GM19043 (cell line): ENCODE measurements at regions not wholly inside any gene's neighbourhood (a gene's known extent, or its start where the extent isn't known, plus 50 kb on each side); places are given as distances from the start of the nearest gene placed in this dataset.

Experiments used
- ATAC-seq: cut with Tn5 transposase; IDR thresholded peaks from one replicate; pipeline ENCODE4 v1.9.1; 2021; ENCODE audit warnings: low read depth; ENCODE audit not compliant: unreplicated experiment

DNA sequence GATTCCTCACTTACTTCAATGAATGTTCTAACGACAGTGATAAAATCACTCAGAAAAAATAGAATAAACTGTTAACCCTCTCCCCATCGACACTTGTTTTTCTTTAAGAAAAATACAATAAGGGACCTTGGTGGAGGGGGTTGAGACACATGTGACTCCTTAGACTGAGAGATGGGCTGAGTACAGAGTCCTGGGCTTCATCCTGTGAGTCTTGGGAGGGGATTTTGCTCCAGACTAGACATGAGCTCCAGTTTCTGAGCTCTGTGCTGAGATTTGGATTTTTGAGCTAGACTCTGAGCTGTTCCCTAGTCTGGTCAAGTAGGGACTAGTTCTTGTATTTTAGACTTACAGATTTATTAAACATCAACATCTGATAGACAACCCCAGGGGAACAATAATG lies 241.5 kb upstream of the MVB12B start:
- no peak for ATAC-seq

DNA sequence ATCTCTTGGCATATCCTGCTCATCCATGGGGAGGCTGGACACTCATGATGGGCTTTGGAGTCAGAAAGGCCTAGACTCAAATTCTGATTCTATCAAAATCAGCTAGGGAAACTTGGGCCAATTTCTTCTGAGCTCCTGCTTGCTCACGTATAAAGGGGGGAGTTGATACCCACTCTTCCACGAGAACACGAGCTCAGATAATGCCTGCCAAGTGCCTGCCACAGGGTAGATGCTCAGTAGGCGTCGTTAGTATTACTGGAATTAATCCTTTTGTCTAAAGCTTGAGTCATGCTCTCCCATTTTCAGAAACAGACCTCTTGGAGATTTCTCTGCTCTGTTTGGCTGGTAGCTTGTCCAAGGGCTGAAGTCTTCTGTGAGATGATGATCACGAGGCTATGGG lies 238.3 kb upstream of the MVB12B start:
- ATAC-seq = no peak

DNA sequence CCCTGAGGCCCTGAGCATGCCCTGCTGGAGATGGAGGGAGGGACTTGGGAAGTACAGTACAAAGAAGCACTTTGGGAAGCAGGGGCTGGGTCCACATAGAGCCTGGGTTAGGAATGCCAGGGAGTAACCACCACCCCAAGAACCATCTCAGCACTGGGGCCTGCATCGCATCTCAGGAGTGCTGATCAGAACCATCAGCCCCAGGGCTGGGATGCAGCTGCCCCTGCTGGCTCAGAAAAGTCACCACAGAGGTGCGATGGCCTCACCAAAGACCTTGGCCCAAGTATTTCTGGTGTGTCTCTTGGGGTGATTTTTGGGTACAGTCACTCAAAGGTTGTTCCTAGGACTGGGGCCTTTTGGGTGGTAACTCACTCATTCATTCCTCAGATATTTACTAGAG lies 236.8 kb upstream of the MVB12B start:
- ATAC-seq = no peak

DNA sequence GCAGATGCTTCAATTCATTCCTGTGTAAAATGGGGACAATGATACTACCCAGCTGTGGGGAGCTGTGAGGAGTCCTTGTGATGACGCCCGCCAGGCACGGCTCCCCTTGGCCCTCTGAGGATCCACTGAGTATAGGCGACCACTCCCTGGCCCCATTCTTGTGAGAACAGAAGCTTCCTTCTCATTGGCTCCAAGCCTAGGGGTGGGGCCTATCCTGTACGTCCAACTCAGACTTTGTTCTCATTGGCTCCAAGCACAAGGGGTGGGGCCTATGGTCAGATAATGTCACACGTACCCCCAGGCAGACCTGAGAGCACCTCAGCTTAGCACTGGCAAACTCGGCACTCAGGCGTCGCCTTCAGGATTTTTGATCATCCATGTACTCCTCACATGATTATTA lies 232.9 kb upstream of the MVB12B start:
- no peak for ATAC-seq

GRCh38 chr9:126095546-126096190 lies 231.0 kb upstream of the MVB12B start:
- ATAC-seq = no peak

GRCh38 chr9:126096340-126096739 lies 230.3 kb upstream of the MVB12B start:
- no peak for ATAC-seq

DNA sequence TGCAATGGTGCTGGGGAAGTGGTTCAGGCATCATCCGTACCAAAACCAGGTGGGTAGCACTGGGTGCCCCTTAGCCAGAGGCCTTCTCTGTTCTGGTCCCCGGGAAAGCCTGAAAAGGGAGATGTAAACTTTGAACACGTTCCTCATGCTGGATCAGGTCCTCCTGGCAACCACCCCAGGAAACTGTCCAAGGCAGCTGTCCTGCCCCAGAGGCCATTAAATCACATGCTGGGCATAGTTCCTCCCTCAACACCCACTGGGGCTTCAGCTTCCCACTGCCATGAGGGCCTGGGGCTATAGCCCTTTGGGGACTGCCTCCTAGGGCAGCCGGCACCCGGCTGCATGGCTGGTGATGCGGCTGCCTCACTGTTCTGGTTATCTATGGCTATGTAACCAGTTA lies 228.9 kb upstream of the MVB12B start:
- ATAC-seq = no peak

DNA sequence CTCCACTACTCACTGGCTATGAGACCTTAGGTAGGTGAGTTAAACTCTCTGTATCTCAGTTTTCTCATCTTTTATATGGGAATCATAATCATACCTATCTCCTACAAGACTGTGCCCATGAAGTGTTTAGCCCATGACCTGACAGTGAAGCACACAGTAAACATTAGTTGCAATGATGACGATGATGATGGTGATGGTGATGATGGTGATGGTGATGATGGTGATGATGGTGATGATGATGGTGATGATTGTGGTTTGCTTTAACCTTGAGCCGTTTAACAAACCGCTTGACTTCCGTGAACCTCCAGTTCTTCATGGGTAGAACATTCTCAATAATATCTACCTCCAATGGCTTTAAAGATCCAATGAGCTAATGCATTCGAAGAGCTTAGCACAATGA lies 220.2 kb upstream of the MVB12B start:
- no peak for ATAC-seq

DNA sequence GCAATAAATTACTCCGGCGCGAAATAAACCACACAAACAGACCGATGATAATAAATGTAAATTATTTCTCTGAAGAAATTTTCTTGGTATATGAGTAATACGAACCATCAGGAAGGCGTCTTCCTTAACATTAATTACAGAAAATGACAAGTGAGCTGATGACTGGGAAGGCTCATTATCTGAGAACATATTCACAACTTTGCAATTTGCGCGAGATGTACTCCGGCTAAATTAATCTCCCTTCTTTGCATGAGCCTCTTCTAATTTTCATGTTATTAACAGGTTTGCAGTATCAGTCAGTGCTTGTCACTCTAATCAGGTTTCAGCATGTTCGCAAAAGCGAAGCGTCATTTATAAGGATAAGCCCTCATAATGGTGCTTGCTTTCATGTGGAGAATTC lies 218.9 kb upstream of the MVB12B start:
- no peak for ATAC-seq

DNA sequence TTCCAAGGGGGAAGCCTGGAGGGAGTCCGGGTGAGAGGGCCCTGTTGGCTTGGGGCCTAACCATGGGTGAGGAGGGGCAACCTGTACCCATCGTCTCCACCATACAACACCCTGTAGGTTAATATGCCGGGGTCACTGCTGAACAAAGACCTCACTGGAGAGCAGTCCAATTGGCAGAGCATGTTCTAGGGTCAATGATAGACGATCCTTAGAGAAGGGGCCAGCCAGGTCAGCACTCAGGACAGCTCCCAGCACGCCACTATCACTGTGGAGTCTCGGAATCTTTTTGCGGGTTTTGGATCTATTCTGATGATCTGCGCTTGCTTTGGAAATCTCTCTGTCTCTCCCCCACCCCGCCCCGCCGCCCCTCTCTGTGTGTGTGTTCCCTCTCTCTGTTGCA lies 218.4 kb upstream of the MVB12B start:
- no peak for ATAC-seq

DNA sequence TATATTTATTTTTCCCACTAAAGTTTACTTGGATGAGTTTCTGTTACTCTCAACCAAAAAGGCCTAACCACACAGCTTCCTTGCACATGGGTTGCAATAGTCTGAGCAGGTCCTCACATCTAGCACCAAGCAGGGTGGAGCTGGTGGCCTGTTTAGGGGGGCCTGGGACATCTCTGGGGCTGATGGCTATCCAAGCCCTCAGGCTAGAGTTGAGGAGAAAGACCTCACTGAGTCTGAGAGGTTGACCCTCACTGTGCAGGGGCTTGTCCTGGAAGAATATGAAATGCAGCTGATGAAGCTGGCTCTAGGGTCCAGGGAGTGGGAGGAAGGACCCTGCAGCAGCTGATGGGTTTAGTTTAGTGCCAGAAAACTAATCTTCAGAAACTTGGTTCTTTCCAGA lies 217.1 kb upstream of the MVB12B start:
- no peak for ATAC-seq

DNA sequence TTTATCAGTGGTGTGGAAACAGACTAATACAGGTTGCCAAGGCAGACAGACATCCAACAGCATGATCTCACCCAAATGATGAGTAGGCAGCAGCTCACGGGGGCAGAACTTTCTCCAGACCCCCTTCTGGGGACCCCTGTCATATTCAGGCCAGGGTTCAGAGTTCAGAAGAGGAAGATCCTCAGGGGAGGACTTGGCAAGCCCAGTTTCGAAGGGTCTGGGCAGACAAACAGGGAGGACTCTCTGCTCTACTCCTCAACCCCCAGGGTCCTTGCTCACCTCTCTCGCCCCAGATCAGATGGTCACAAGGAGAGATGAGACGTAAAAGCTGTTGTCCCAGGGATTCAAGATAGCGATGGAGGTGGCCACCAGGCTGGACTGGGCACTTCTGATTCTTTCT lies 215.1 kb upstream of the MVB12B start:
- no peak for ATAC-seq

DNA sequence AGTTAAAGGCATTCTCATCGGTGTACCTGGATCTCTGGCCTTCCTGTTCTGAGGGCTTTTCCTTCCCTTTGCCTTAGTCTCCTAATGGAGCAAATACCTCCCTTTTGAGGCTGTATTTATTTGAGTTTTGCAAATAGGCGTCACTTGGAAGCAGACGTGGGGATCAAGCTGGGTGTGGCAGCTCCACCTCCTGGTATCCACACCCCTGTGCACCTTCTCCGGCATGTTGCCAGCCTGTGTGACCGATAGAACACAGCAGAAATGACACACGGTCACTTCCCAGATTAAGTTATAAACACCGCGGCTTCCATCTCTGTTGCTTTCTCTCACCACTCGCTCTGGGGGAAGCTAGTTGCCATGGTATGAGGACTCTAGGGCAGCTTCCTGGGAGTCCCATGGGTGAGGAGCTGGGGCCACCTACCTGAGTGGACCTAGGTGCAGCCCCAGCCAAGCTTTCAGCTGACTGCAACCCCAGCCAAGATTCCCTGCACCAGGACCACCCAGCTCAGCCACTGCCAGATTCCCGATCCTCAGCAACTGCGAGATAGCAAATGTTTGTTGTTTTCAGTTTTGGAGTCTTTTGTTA lies 214.4 kb upstream of the MVB12B start:
- ATAC-seq = no peak

- ATAC-seq = no peak
Measured at GRCh38 chr9:126113176-126113575, 213.5 kb upstream of the MVB12B start.

- no peak for ATAC-seq
Measured at GRCh38 chr9:126113756-126114408, 212.7 kb upstream of the MVB12B start.

- no peak for ATAC-seq
Measured at GRCh38 chr9:126114409-126114760, 212.2 kb upstream of the MVB12B start.

- ATAC-seq = no peak
Measured at GRCh38 chr9:126114850-126115460, 211.7 kb upstream of the MVB12B start.

DNA sequence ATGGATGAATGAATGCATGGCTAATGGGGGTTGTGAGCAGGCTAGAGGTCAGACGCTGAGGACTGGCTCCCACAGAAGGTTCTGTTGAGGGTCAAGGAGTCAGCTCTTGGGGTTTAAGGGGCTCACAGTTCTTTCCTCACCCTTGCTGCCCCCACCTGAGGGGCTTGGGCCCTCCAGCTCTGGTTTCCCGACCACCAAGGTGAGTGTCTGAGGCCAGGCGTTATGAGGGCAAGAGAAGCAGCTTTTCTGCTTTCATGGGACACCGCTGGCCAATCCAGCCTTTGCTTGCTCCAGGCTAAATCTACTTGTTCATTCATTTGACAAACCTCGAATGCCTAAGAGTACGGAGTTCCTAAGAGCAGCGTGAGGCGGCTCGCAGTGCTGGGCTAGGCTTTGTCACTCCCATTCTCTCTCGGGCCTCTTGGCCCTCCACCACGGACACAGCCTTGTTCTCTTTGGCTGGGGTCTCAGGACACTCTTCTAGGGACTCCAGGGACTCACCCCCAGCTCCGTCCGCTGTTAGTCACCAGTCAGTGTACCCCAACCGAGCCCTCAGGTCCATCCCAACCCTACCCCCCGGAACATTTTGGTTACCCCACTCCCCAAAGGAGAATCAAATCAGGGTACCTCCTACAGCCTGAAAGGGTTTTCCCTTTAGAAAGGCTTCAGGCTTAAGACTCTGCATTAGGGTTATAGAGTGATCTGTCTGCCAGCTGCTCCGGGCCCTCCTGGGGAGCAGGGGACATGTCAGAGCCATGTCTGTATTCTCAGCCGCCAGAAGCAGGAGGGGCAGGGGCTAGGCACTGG lies 210.1 kb upstream of the MVB12B start:
- no peak for ATAC-seq

- ATAC-seq = no peak
Measured at GRCh38 chr9:126117158-126117425, 209.5 kb upstream of the MVB12B start.

DNA sequence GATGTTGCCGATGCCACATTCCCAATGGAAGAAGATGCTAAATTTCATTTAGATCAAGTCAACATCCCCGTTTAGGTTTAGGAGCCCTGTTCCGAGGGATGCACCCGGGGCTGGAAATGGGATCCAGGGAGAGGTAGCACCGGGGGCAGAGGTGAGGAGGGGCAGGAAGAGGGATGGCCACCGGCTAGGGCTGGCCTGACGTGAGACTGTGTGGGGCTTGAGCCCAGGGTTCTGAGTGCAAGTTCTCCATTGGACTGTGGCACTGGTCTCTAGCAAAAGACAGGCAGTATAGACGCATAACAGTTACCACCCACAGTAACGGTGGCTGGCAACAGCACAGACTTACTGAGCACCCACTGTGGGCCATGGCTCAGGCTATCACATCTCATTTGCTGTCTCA lies 209.0 kb upstream of the MVB12B start:
- ATAC-seq = no peak

GRCh38 chr9:126119731-126120130 lies 206.9 kb upstream of the MVB12B start:
- ATAC-seq = no peak
